RWPE1 (cell line): ENCODE measurements at regions not wholly inside any gene's neighbourhood (a gene's known extent, or its start where the extent isn't known, plus 50 kb on each side); places are given as distances from the start of the nearest gene placed in this dataset.

Source experiments
- CTCF ChIA-PET: fragments of 350-600 bp; sonication (Branson Sonifier 250); formaldehyde crosslinking; extraction: SDS; loops from one replicate; lab custom pipeline; 2021; lab: Yijun Ruan, JAX
- POLR2A ChIA-PET: fragments of 400-600 bp; formaldehyde crosslinking; extraction: SDS; loops from one replicate; lab custom pipeline; 2020; ENCODE audit warnings: antibody characterized with exemption; ENCODE audit not compliant: low non-redundant PET; lab: Yijun Ruan, JAX
- DNase-seq: peaks from one replicate; pipeline ENCODE4 v3.0.0; 2012; ENCODE audit warnings: low spot score
- H3K27ac ChIP-seq: fragments of 450-650 bp; 2 replicates; pipeline ENCODE4 v1.5.1; 2017
- TF ChIP-seq, protein P1 (sequence below): fragments of 450-650 bp; conservative IDR thresholded peaks from 2 replicates; pipeline ENCODE4 v1.5.1; 2017; ENCODE audit warnings: low read depth, mild to moderate bottlenecking

DNA sequence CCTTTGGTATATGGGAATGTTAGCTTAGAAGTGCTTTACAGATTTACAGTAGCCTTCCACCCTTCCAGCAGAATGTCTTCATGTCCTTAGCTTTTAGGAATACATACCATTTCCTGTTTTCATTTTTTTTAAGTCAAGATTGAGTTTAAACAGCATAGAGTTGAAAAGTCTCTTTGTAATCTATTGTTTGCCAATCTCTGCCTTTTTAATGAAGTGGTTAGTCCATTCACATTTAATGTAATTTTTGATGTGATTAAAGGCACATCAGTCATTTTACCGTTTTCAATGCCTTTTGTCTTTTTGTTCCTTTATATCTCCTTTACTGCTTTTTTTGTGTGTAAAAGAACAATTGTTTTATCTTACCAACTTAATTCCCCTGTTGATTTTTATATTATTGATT lies 233.4 kb upstream of the SMIM21 start:
- POLR2A ChIA-PET: no interaction called here
- H3K27ac ChIP-seq: no peak overlapping the region
- DNase-seq: no peak
- CTCF ChIA-PET: no interaction called here
- TF ChIP-seq, protein P1, sequence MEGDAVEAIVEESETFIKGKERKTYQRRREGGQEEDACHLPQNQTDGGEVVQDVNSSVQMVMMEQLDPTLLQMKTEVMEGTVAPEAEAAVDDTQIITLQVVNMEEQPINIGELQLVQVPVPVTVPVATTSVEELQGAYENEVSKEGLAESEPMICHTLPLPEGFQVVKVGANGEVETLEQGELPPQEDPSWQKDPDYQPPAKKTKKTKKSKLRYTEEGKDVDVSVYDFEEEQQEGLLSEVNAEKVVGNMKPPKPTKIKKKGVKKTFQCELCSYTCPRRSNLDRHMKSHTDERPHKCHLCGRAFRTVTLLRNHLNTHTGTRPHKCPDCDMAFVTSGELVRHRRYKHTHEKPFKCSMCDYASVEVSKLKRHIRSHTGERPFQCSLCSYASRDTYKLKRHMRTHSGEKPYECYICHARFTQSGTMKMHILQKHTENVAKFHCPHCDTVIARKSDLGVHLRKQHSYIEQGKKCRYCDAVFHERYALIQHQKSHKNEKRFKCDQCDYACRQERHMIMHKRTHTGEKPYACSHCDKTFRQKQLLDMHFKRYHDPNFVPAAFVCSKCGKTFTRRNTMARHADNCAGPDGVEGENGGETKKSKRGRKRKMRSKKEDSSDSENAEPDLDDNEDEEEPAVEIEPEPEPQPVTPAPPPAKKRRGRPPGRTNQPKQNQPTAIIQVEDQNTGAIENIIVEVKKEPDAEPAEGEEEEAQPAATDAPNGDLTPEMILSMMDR: no peak

DNA sequence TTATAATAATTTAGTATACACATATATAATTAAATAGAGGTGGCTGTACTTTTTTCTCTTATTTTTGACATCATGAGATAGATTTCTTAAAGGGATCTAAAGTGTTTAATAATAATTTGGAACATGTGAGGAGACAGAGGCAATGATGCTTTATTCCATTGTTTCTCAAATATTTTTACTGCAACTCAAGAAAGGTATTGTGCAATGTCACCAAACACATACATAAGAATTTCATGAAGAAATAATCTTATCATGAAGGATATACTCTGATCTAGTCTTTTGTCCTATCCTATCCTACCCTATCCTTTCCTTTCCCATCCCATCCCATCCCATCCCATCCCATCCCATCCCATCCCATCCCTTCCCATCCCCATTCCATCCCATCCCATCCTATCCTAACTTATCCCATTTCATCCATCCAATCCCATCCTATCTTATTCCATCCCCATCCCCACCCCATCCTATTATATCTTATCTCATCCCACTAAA lies 232.1 kb upstream of the SMIM21 start:
- no peak overlapping the region for H3K27ac ChIP-seq
- ChIA-PET CTCF (no interaction called here), POLR2A (no interaction called here)
- TF ChIP-seq, protein P1: no peak
- DNase-seq: no peak

DNA sequence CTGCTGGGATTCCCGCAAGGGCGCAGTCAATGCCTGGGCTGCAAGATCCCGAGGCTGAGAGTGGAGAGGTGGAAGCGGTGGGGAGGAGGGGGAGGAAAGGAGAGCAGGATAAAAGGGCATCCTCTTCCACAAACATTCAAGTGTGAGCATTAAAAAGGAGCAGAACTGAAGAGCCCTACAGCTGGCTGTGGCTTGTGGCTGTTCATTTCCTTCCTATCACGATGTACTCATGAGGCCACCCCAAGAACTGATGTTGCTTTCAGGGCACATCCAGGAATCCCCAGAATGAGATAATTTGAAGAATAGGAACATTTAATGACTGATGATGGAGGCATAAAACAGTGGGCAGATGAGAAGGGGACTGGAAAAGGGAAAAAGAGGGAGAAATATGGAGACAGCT lies 230.8 kb upstream of the SMIM21 start:
- CTCF ChIA-PET: no interaction called here
- H3K27ac ChIP-seq: no peak overlapping the region
- POLR2A ChIA-PET: no interaction called here
- DNase-seq: no peak
- TF ChIP-seq, protein P1: no peak

DNA sequence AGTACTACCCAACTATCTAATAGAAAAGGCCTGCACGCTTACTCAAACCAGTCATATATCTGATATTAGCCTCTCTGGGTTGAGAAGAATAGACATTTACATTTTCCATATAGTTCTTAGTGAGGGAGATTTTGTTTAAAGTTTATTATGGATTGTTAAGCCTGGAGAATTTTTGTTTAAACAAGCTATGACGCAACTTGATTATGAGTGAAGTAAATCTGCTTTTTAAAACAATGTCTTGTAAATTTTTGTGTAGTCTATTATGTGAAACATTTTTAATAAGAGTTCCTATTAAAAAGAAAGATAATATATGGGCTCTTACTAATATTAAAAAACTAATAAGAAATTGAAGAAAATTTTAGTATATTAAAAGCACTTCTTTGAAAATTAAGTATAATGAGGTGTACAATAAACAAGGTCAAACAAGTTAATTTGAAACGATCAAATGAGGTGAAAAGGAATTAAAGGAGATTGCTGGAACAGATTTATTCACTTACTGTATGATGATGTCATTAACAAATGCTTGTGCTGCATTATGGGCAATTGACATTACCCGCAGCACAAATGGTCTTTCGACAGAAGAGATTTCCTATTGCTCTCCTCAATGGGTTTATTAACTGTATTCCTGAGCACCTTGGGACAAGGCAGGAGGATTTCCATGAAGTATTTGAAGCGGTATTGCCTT lies 229.2 kb upstream of the SMIM21 start:
- POLR2A ChIA-PET: no interaction called here
- TF ChIP-seq, protein P1: no peak
- no peak for DNase-seq
- no peak overlapping the region for H3K27ac ChIP-seq
- CTCF ChIA-PET: no interaction called here

DNA sequence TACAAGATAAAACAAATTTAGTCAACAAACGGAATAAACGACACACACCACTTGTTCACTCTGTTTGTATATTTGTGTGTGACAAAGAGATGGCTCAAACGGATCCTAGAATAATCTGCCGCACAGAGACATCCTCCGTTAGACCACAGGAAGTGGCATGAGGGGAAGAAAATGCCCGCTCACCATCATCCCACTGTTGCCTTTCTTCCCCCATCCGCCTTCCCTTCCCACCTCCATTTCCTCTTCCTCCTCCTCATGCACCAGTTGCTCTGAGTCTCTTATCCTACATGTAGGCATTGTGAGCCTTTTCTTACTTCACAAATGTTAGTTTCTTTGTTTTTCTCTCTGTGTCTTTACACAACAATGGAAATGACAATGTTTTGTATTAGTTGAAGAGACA lies 228.5 kb upstream of the SMIM21 start:
- CTCF ChIA-PET: no interaction called here
- POLR2A ChIA-PET: no interaction called here
- H3K27ac ChIP-seq: no peak overlapping the region
- DNase-seq: no peak
- TF ChIP-seq, protein P1: no peak

DNA sequence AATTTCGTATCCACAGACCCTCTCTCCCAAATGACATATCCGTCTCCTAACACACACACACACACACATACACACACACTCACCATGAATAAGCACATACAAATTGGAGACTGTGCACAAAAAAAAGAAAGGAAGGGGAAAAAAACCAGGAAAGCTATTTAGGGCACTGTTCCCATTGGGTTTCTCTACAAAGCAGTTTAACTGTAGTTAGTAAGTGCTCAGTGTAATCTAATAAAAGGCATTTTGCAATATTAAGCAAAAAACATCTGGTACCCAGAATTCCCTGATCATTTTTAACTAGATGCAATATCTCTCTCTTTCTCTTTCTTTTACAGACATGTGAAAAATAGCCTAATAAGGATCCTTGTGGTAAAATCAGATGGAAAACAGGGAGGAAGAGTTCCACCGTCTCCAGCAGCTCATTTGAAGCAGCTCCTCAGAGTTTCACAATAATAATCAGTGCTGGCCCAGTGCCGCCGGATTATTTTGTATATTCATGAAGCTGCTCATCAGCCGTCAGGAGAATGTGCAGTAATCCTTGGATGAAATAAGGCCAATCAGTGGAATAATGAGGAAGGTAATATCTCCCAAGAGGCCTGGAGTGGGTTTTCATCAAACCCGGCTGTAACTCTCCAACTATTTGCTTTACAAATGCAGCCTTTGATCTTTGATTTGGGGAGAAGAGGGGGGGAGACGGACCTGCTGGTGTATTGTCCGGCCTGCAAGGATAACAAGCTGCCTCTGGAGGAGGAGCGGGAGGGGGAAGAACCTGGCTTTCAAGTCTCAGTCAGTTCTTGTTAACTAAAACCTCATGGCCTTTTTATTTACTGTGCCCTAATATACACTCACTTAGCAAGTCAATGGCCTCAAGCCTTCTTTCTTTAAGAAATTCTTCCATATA lies 227.6 kb upstream of the SMIM21 start:
- no peak overlapping the region for H3K27ac ChIP-seq
- TF ChIP-seq, protein P1: no peak
- ChIA-PET POLR2A (no interaction called here), CTCF (no interaction called here)
- DNase-seq: no peak
